ENCODE measurements at regions not wholly inside any gene's neighbourhood (a gene's known extent, or its start where the extent isn't known, plus 50 kb on each side); places are given as distances from the start of the nearest gene placed in this dataset.

DNA sequence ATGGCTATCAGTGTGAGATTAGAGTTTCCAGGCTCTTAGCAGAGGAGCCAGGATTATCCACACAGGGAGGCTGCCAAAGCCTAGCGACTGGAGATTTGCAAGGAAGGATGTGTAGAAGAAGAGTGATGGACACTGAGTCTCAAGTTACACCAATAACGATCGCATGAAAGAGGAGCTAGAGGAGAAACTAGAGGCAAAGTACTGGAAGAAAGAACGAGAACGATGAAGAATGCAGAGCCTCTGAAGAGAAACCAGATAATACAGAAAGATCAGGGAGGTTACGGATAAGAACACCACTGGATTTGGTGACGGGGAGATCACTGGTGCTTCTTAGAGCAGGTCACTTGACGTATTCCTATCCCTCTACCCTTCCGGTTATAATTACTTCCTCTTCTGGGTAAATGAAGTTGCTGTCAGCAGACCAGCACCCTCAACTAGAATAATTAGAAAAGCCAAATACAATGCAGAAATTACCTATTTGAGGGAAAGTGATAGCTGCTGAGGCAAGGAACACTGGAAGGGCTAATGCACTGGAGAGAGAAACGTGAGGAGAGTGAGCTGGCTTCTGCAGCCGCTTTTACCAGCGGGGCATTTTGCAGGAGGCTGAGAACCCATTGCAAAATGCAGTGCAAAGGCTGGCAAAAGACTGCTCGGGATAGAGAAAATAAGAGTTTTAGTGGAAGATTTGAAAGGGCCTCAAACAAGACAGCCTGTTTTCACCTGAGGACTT, 93.1 kb upstream of the HIF1A start:
- TF ChIP-seq, protein P1, sequence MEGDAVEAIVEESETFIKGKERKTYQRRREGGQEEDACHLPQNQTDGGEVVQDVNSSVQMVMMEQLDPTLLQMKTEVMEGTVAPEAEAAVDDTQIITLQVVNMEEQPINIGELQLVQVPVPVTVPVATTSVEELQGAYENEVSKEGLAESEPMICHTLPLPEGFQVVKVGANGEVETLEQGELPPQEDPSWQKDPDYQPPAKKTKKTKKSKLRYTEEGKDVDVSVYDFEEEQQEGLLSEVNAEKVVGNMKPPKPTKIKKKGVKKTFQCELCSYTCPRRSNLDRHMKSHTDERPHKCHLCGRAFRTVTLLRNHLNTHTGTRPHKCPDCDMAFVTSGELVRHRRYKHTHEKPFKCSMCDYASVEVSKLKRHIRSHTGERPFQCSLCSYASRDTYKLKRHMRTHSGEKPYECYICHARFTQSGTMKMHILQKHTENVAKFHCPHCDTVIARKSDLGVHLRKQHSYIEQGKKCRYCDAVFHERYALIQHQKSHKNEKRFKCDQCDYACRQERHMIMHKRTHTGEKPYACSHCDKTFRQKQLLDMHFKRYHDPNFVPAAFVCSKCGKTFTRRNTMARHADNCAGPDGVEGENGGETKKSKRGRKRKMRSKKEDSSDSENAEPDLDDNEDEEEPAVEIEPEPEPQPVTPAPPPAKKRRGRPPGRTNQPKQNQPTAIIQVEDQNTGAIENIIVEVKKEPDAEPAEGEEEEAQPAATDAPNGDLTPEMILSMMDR (conservative IDR thresholded peaks at IDR 0.05; ENCODE audit: low read depth) = no peak
- POLR2A ChIA-PET (ENCODE audit: low non-redundant PET) = no interaction called here
- no peak for DNase-seq (ENCODE audit: low spot score)
- CTCF ChIA-PET = no interaction called here
- H3K27ac ChIP-seq = no peak overlapping the region

DNA sequence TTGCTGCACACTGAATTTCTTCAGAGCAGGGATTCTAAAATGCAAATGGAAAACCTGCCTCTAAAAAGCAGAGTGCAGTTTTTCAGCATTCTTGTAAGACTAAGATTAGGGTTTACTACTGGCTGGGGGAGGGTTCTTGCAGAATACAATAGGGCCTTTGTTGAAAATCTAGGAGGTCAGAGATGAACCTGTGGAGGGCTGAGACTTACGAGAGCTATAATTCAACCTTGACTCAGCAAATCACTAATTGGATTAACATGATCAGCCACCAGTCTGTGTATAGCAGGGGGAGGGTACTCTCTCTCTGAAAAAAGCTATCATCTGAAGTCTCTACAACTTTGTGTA, 92.6 kb upstream of the HIF1A start:
- ChIA-PET CTCF (no interaction called here), POLR2A (ENCODE audit: low non-redundant PET) (no interaction called here)
- no peak for DNase-seq (ENCODE audit: low spot score)
- TF ChIP-seq, protein P1 (conservative IDR thresholded peaks at IDR 0.05; ENCODE audit: low read depth) = no peak
- no peak overlapping the region for H3K27ac ChIP-seq

DNA sequence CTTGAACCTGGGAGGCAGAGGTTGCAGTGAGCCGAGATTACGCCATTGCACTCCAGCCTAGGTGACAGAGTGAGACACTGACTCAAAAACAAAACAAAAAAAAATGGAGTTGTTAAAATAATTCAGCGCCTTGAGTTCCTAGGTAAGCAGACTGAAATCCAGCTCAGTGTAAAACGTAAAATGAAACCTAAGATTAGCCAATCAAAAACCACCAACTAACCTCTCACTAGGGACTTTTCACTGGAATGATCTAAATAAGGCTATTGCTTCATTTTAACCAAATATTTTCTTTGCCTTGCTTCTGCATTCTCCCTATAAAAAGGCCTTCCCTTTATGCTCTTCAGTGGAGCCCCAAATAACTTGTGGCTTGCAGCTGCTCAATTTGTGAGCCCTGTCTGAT, 91.6 kb upstream of the HIF1A start:
- TF ChIP-seq, protein P1 (conservative IDR thresholded peaks at IDR 0.05; ENCODE audit: low read depth) = no peak
- CTCF ChIA-PET = no interaction called here
- DNase-seq (ENCODE audit: low spot score) = no peak
- POLR2A ChIA-PET (ENCODE audit: low non-redundant PET) = no interaction called here
- no peak overlapping the region for H3K27ac ChIP-seq

DNA sequence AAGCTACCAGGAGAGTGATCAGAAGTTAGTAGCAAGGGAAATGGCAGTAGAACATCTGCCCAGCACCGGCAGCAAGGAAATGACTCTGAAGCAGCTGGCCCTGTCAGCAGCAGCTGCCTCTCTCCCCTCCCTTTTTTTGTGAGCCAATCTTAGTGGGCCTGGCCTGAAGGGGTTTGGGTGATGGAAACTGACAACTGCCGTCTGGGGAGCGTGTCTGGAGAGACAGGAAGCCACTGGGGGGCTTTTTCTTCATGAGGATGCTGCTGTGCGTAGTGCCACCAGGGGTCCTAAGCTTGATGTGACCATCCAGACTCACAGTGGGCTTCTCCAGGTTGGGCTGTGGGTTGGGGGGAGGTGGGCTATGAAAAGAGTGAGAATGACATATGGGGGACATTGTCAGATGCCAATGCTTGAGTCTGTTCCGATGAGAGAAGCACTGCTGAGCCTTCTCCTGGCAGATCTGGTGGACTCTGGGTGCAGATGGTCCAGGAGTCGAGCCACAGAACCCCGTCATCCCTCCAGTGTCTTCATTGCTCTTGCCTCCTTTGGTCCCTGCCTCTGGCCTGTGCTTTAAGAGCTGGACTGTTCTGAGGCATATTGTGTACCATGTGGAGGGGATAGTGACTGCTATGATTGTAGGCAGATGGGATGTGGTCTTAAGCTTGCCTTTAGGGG, 87.6 kb upstream of the HIF1A start:
- no peak for DNase-seq (ENCODE audit: low spot score)
- POLR2A ChIA-PET (ENCODE audit: low non-redundant PET) = no interaction called here
- CTCF ChIA-PET = no interaction called here
- no peak overlapping the region for H3K27ac ChIP-seq
- TF ChIP-seq, protein P1 (conservative IDR thresholded peaks at IDR 0.05; ENCODE audit: low read depth) = no peak

DNA sequence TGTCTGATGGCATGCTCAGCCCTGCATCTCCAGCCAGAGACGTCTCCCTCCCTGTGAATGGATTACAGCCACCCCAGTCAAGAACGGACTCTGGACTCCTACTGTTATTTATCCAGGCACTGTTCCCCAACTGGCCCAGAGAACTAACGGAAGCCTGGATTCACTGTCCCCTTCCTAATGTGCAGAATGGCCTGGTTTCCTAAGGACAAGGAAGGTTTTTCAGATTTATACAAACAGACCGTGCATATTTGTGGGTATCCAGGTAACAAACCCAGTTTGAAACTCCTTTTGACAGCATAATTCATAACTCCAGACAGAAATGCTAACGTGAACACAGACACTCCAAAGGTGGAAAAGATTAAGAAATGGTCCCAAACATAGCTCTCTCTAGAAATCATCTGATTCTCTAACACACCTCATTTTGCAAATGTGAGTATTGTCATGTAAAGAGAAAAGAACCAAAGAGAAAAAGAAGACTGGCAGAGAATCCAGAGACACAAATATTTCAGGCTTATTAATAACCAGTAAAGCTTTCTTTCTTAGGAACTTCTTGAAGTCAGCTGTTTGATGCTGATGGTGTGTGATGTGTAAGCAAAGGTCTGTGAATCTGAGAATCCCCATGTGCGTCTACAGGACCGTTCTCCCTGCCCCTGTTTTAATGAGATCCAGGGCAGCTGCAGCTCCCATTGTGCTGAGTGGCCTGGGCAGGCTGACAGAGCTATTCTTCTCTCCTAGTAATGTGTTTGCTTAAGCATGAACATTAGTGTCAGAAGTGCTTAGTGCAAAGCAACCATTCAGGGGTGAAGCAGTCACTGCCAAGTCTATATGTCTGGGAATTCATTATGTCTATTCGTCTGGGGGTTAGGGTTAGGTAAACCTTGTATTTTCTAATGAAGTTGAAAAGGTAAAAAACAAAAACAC, 86.8 kb upstream of the HIF1A start:
- TF ChIP-seq, protein P1 (conservative IDR thresholded peaks at IDR 0.05; ENCODE audit: low read depth) = no peak
- ChIA-PET POLR2A (ENCODE audit: low non-redundant PET) (no interaction called here), CTCF (interaction anchor here (0.6 kb wide), 1 partner anchor 51 kb away, joined by 5 read pairs; no protein-coding TSS in a partner anchor)
- no peak for DNase-seq (ENCODE audit: low spot score)
- H3K27ac ChIP-seq = no peak overlapping the region

DNA sequence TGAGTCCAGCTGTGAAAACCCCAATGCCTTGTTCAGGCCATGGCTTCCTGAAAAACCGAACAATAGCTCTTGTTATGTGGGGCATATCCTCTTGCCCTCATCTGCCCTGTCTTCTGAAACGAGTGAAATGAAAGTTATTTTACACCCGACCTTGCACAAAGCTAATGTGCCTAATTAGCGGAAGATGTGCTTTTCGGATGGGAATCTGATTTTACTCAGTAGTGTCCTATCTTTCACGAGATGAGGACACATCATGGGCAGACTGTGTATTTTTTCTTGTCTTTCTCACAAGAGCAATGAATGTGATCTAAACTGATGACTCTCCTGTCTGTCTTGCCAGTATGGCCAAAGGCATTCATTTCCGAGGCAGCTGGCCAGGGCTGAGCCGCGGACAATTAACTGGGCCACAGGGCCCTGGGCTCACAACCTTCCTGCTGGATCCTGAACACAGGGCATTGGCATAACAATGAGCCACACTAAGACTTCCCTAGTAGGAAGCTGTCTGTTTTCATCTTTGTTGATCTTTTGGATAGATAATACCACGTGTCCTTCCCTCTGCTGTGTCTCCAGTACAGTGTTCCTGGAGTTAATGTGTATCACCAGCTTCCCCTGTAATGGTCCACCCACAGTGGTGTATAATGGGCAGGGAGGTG, 86.0 kb upstream of the HIF1A start:
- no peak for DNase-seq (ENCODE audit: low spot score)
- CTCF ChIA-PET = no interaction called here
- TF ChIP-seq, protein P1 (conservative IDR thresholded peaks at IDR 0.05; ENCODE audit: low read depth) = no peak
- H3K27ac ChIP-seq = no peak overlapping the region
- POLR2A ChIA-PET (ENCODE audit: low non-redundant PET) = no interaction called here
